AG09319 (cell line): ENCODE measurements at regions not wholly inside any gene's neighbourhood (a gene's known extent, or its start where the extent isn't known, plus 50 kb on each side); places are given as distances from the start of the nearest gene placed in this dataset.

ENCODE experiments used
- DNase-seq: peaks from one replicate; pipeline ENCODE4 v3.0.0-alpha.2; 2010; ENCODE audit warnings: low read depth; ENCODE audit errors: extremely low read depth
- TF ChIP-seq, protein P1 (sequence below): IDR thresholded peaks from 2 replicates; pipeline ENCODE4 v1.5.1; 2011; ENCODE audit warnings: low read depth, mild to moderate bottlenecking, inconsistent platforms, low read length, moderate library complexity

DNA sequence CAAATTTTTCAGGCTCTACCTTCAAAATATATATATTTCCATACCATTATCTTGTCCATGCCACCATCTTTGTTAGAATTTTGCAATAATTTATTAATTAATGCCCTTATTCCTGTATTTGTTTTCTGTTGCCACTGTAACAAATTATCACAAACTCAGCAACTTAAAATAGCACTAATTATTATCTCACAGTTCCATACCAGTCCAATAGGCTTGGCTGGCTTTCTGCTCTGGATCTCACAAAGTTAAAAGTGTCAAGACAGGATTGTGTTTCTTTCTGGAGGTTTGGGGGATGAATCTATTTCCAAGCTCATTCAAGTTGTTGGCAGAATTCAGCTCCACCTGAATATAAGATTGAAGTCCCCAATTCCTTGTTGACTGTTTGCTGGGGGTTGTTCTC lies 58.6 kb upstream of the SLC38A4 start:
- DNase-seq: no peak
- TF ChIP-seq, protein P1, sequence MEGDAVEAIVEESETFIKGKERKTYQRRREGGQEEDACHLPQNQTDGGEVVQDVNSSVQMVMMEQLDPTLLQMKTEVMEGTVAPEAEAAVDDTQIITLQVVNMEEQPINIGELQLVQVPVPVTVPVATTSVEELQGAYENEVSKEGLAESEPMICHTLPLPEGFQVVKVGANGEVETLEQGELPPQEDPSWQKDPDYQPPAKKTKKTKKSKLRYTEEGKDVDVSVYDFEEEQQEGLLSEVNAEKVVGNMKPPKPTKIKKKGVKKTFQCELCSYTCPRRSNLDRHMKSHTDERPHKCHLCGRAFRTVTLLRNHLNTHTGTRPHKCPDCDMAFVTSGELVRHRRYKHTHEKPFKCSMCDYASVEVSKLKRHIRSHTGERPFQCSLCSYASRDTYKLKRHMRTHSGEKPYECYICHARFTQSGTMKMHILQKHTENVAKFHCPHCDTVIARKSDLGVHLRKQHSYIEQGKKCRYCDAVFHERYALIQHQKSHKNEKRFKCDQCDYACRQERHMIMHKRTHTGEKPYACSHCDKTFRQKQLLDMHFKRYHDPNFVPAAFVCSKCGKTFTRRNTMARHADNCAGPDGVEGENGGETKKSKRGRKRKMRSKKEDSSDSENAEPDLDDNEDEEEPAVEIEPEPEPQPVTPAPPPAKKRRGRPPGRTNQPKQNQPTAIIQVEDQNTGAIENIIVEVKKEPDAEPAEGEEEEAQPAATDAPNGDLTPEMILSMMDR: no peak

DNA sequence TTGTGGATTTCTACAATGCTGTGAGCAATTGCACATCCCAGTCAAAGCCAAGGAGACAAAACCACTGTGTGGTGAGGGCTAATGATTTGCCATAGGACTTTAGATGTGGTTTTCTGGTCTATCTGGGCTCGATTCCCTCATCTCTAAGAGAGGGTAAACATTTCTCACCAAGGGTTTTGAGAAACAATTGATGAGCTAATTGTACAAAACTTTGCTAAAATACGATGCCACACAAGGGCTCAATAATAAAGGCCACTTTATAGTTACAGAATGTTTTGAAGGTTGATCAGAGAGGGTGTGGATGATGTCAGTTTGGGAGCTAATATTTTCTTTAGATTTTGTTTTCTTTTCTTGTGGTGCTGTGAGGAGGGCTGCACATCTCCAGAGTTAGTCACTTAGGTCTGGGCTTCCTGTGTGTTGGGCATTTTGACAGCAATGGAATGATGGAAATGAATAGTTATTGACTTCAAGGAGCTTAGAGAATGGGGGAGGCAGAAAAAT lies 60.8 kb upstream of the SLC38A4 start:
- TF ChIP-seq, protein P1: no peak
- DNase-seq: no peak

DNA sequence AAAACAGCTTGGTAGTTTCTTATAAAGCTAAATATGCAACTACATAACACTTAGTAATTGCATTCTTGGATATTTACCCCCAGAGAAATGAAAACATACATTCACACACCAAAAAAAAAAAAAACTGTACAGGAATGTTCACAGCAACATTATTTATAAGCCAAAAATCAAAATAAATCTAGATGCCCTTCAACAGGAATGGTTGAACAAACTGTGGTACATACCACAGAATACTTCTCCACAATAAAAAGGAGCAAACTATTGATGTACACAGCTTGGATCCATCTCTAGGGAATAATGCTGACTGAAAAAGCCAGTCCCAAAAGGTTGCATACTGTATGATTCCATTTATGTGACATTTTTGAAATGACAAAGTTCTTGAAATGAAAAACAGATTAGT lies 62.1 kb upstream of the SLC38A4 start:
- DNase-seq: no peak
- TF ChIP-seq, protein P1: no peak

DNA sequence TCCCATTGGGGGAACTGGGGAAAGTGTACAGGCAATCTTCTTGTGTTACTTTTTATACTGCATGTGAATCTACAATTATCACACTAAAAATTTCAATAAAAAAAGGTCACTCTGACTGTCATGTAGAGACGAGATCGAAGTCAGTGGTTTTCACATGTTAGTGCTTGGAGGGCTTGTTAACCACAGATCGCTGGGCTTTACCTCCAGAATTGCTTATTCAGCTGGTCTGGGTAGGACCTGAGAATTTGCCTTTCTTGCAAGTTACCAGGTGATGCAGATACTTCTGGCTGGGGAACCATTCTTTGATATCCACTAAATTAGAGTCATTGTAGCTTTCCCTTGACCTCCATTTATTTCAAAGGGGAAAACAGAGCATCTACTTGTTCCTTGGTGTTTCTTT lies 62.8 kb upstream of the SLC38A4 start:
- no peak for DNase-seq
- TF ChIP-seq, protein P1: no peak

DNA sequence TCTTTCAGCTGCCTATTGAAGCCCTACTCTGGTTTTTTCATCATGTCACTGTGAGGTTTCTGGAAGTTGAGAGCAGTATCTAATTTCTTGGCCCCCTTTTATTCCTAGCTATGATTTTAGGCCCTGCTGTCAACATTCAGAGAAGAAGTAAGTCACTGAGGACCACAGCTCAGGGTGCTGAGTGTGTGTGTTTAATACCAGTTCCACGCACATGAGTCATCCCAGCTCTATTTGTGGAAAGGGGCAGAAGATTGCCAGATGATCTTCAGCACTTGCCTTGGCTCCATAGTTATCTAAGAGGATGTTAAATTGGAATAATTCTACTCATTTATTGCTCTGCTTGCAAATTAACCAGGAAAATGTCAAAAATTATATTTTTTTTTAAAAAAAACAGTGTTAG lies 65.5 kb upstream of the SLC38A4 start:
- no peak for DNase-seq
- TF ChIP-seq, protein P1: no peak

DNA sequence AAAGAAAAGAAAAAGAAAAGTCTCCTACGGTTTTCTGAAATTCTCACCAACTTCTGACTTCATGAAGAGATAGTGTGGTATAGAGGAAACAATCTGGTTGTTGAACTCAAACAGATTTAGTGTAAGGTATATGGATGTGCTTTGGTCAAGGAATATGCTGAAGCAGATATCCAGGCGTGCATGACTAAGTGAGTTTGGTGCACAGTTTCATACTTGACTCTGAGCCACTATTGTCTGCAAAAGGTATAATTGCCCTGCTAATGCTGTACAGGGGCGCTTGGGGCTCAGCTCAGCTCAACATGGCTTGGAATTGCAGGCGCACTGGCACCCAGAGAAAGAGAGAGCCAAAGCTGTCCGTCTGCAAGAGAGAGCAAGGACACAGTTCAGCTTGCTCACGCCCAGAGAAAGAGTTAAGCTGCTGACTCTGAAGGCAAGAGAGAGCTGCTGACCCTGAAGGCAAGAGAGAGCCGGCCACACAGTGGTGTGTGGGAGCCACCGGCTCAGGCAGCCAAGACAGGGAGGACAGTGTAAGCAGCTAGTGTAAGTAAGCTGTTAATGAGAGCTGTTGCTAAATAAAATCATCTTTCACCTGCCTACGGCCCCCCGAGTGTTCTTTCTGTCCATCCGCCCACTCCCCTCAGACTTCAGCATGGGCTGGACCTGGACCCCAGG lies 66.4 kb upstream of the SLC38A4 start:
- TF ChIP-seq, protein P1: no peak
- DNase-seq: no peak

DNA sequence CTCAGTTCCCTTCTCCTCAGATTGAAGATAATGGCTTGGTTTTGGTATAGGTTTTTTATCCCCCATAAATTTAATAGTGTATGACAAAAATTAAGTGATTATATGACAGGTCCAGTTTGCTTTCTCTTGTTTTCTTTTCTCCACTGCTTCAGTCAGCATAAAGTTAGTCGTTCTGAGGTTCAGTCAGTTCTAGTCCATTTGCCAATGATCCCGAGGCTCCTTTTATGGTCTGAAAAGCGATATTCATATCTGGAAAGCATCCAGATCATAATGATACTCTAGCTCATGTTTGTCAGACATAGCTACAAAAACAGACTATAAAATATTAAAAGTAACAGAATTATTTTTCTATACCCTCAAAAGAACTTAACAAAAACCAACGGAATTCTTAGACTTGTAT lies 67.1 kb upstream of the SLC38A4 start:
- TF ChIP-seq, protein P1: no peak
- DNase-seq: no peak
